ENCODE measurements at regions not wholly inside any gene's neighbourhood (a gene's known extent, or its start where the extent isn't known, plus 50 kb on each side); places are given as distances from the start of the nearest gene placed in this dataset.
"Not testable (repeated sequence)": the region's sequence is repeated elsewhere in the genome, so short reads cannot be mapped to it uniquely, and the experiment has no call there.

- no peak overlapping the region for H3K4me3 ChIP-seq (replicated peaks in 1 of 2; ENCODE audit: low read depth in 2 of 2, low read length in 2 of 2)
- DNase-seq (ENCODE audit: low read depth in 2 of 2): no peak
- no peak for TF ChIP-seq CTCF (IDR thresholded peaks at IDR 0.05; ENCODE audit: low read depth, low read length)
Measured at GRCh38 chr5:162558120-162558519, 490.5 kb downstream of the GABRG2 start.

GRCh38 chr5:162567644-162568043, 500.1 kb downstream of the GABRG2 start:
- no peak for DNase-seq (ENCODE audit: low read depth in 2 of 2)
- TF ChIP-seq CTCF (IDR thresholded peaks at IDR 0.05; ENCODE audit: low read depth, low read length): no peak
- no peak overlapping the region for H3K4me3 ChIP-seq (replicated peaks in 1 of 2; ENCODE audit: low read depth in 2 of 2, low read length in 2 of 2)

GRCh38 chr5:162573758-162574157, 506.2 kb downstream of the GABRG2 start:
- H3K4me3 ChIP-seq (replicated peaks in 1 of 2; ENCODE audit: low read depth in 2 of 2, low read length in 2 of 2): no peak overlapping the region
- TF ChIP-seq CTCF (IDR thresholded peaks at IDR 0.05; ENCODE audit: low read depth, low read length): no peak
- DNase-seq (ENCODE audit: low read depth in 2 of 2): no peak

GRCh38 chr5:162591724-162592123, 524.2 kb downstream of the GABRG2 start:
- no peak for TF ChIP-seq CTCF (IDR thresholded peaks at IDR 0.05; ENCODE audit: low read depth, low read length)
- no peak overlapping the region for H3K4me3 ChIP-seq (replicated peaks in 1 of 2; ENCODE audit: low read depth in 2 of 2, low read length in 2 of 2)
- DNase-seq (ENCODE audit: low read depth in 2 of 2): no peak

- peak; percentile 32 for TF ChIP-seq CTCF (IDR thresholded peaks at IDR 0.05; ENCODE audit: low read depth, low read length)
- no peak overlapping the region for H3K4me3 ChIP-seq (replicated peaks in 1 of 2; ENCODE audit: low read depth in 2 of 2, low read length in 2 of 2)
- no peak for DNase-seq (ENCODE audit: low read depth in 2 of 2)
Measured at GRCh38 chr5:162593881-162594280, 526.3 kb downstream of the GABRG2 start.

GRCh38 chr5:162603443-162604070, 536.0 kb downstream of the GABRG2 start:
- no peak for TF ChIP-seq CTCF (IDR thresholded peaks at IDR 0.05; ENCODE audit: low read depth, low read length)
- DNase-seq (ENCODE audit: low read depth in 2 of 2): no peak
- no peak overlapping the region for H3K4me3 ChIP-seq (replicated peaks in 1 of 2; ENCODE audit: low read depth in 2 of 2, low read length in 2 of 2)

- no peak for TF ChIP-seq CTCF (IDR thresholded peaks at IDR 0.05; ENCODE audit: low read depth, low read length)
- DNase-seq (ENCODE audit: low read depth in 2 of 2): peak in 1 of 2 donors; percentile 1
- H3K4me3 ChIP-seq (replicated peaks in 1 of 2; ENCODE audit: low read depth in 2 of 2, low read length in 2 of 2): no peak overlapping the region
Measured at GRCh38 chr5:162607879-162608278, 540.3 kb downstream of the GABRG2 start.

GRCh38 chr5:162621726-162622263, 554.2 kb downstream of the GABRG2 start:
- not testable (repeated sequence) for DNase-seq (ENCODE audit: low read depth in 2 of 2); H3K4me3 ChIP-seq (replicated peaks in 1 of 2; ENCODE audit: low read depth in 2 of 2, low read length in 2 of 2)

Measured in cardiac fibroblast (primary cell).